GM19463 (cell line): ENCODE measurements at regions not wholly inside any gene's neighbourhood (a gene's known extent, or its start where the extent isn't known, plus 50 kb on each side); places are given as distances from the start of the nearest gene placed in this dataset.
"Not testable (repeated sequence)": the region's sequence is repeated elsewhere in the genome, so short reads cannot be mapped to it uniquely, and the experiment has no call there.

Experiments used
- ATAC-seq: cut with Tn5 transposase; IDR thresholded peaks from one replicate; pipeline ENCODE4 v1.9.1; 2021; ENCODE audit warnings: mild to moderate bottlenecking, moderate library complexity; ENCODE audit not compliant: unreplicated experiment

GRCh38 chr10:9004736-9005135 lies 950.2 kb downstream of the GATA3 start:
- ATAC-seq, result no peak

- no peak for ATAC-seq
Measured at GRCh38 chr10:9009505-9009904, 955.0 kb downstream of the GATA3 start.

DNA sequence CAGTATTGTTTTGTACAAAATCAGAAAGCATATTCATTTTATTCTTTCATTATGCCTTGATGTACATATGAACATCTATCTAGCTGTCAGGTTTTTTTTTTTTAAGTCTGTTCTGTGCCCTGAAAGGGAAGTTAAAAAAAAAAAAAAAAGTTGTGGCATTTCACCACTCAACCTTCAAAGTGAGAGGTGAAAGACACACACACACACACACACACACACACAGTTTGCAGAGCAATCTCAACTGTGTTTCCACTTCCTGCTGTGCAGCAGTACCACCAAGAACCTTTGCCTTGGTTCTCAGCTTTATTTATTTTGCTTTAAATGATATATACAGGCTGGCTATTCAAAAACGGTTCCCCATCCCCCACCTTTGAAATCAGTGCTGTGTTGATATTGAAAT lies 955.6 kb downstream of the GATA3 start:
- ATAC-seq, result no peak

DNA sequence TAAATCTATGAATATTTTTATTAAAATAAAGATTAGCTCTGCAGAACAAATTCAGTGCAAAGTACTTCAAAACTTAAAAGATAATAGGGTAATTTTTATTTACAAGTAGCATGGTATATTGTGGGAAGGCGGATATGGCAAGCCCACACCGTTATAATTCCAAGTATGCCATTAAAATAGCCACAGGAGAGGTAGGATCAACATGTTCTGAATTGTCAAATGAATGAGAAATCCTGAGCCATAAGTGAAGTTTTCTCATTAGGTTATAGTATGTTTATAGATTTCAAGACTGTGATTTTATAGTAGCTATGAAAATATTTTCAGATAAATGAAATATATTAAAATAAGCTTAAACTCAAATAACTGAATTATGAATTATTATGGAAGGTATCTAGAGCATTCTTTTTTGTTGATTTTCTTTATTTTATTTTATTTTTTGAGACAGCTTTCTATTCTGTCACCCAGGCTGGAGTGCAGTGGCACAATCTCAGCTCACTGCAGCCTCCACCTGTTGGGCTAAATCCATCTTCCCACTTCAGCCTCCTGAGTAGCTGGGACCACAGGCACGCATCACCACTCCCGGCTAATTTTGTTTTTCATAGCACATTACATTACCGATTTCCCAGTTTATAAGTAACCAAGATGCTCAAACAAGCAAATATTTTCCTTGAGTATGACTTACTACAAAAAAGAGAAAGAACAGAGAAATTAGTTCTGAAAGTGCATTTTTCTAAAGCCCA lies 956.6 kb downstream of the GATA3 start:
- ATAC-seq, result no peak

DNA sequence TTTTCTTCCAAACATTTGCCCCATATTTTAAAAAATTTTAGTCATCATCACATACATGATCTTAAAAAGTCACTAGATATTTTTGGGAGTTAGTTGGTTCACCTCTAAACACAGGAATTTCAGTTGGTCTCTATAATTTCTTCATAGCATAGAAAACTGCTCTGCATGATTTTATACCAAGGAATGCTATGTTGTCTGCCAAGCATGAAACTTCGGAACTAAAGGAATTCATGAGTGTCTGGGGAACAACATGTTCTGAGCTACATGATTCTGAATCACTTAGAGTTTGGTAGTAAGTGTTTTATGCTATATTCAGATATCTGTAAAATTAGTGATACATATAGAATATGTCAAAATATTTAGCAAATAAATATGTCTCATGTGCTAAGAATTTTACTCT lies 957.8 kb downstream of the GATA3 start:
- ATAC-seq, result no peak

GRCh38 chr10:9015005-9015404 lies 960.5 kb downstream of the GATA3 start:
- ATAC-seq, result no peak

DNA sequence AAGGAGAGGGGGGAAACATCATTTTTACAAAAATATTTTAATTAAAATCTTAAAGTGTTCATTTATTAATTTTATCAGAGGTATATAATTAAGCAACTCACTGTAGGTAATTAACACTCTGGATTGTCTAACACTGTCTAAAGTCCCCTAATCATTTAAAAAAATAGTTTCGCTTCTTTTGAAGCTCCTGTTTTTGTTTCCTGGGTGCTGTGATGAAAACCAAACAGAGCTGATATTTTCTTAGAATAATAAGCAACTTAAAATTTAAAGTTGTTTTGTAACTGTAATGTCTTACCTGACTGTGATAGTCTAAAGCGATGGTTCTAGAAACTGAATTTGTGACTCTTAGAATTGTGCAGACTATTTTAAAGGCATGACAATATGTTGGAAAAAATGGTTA lies 961.0 kb downstream of the GATA3 start:
- ATAC-seq, result no peak

DNA sequence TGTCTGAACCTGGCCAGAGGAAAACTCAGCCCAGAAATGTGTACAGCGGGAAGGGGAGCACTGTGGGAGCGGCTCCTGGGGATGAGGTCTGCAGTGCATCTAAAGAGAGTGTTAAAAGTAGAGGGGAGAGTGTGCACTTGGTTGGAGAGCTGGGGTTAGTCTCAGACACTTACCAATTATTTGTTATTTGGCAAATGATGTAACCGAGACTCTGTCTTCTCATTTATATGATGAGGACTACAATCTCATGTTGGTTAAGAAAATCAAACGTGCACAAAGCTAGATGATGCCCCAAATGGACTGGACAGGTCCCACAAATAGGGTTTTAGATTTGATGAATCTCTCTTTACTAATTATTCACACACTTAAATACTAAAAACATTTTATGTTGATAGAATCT lies 962.4 kb downstream of the GATA3 start:
- ATAC-seq, result no peak

DNA sequence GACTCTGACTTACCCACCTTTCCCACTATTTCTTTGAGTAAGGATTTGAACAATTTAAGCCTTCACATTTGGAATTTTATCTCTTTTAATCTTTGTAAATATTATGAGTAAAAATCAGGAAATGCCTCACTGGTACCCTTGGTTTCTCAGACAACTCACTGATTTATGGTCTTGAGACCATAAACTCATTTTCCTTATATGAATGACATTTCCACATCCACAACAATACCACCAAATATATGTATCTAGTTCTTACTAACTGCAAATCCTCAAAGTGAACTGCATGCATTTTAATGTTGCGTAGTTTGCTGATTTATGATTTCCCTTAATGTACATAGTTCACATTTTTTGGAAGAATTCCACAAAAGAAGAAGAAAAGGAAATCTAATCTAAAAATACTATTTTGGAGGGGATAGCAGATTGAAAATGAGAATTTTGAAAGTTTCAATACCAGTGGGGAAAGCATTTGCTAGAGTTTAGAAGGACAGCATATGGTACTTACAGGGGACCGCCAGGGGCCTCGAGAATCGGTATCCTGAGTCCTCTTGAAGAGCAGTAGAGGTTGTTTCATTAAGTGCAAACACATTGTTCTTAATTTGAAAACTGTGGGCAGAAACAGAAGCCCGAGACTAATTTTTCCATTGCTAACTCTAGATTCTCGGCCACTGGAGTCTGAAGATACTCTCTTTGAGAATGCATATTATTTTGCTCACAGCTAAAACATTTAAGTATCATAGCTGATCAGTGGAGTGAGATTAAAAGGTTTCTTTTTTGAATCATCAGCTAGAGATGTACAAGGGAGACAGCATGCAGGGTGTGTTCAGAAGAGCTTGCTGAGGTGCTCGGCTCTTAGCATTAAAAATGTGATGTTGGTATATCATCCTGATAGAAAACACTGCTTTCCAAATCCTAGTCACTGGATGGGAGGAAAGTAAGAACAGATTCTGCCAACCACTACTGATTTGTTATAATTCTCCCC lies 964.0 kb downstream of the GATA3 start:
- ATAC-seq, result no peak

DNA sequence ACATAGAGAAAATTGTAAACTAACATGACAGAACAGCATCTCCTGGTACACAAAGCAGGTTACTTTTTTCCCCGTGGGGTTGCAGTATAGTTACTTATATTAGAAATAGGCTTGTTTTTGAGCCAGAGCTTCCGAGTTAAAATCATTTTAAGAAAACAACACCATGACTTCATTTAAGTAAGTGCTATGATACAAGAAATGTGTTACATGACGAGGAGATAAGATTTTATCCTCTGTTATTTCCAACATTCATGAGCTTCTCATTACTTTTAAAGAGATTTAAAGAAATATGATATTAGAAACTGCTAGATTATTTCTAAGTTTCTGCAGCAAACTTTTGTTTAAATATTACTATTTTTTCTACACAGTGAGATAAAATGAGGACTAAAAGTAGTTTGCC lies 968.7 kb downstream of the GATA3 start:
- ATAC-seq, result no peak

- ATAC-seq, result no peak
Measured at GRCh38 chr10:9024210-9024609, 969.7 kb downstream of the GATA3 start.

DNA sequence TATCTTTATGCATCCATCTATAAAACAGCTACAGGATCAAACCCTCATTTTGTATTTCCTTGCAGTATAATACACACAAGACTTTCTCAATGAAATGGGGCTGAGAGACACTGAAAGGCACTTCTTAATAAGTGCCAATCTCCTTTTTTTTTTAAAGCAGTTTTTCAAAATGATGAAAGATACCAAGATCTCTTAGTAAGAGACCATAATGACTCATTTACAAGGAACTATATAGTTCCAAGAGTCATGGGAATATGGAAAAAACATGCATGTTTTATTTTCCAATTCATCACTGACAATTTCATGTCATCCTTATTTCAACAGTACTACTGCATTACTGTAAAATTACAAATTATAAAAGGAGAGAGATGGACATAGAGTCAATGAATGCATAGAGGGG lies 973.7 kb downstream of the GATA3 start:
- ATAC-seq, result no peak

DNA sequence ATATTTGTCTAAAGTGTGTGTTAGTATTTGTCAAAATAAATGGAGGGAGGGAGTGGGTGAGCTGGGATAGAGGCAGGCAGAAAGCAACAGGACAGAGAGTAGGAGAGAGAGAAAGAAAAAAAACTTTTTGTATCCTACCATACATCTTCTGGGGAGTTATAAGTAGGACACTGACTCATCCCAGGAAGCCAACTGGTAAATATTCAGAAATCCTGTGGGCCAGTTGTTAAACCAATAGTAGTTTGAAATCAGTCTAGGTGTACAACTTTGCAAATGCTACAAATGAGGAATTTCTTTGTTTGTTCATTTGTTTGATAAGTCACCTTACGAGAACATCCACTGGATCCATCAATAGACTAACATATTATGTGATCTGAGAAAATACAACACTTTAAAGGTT lies 980.9 kb downstream of the GATA3 start:
- ATAC-seq, result no peak

DNA sequence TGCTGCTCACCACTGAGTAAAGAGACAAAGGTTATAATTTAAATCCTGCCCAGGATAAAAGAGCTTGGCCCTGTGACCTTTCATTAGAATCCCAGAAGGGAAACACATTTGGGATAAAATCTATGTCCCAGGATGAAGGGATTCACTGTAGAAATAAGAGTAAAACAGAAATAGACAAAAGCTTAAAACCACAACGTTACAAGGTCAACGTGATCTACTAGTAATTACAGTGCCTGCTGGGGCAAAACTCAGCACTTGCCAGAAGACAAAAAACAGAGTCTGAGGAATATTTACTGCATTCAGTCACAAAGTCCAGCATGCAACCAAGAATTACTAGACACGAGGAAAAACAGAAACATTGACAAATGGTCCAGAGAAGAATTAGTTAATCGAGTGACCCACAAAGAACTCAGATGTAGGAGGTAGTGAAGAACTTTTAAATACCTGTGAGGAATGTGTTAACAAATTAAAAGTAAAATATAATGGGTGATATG lies 982.3 kb downstream of the GATA3 start:
- no peak for ATAC-seq

- ATAC-seq, result no peak
Measured at GRCh38 chr10:9038146-9038714, 983.7 kb downstream of the GATA3 start.

GRCh38 chr10:9043466-9043865 lies 989.0 kb downstream of the GATA3 start:
- ATAC-seq, result no peak

- ATAC-seq, result no peak
Measured at GRCh38 chr10:9045311-9045710, 990.8 kb downstream of the GATA3 start.

GRCh38 chr10:9051328-9051974 lies 997.0 kb downstream of the GATA3 start:
- no peak for ATAC-seq

GRCh38 chr10:9052767-9053166 lies 998.3 kb downstream of the GATA3 start:
- ATAC-seq, result no peak

GRCh38 chr10:9056521-9056920 lies 1002.0 kb downstream of the GATA3 start:
- ATAC-seq, result no peak

DNA sequence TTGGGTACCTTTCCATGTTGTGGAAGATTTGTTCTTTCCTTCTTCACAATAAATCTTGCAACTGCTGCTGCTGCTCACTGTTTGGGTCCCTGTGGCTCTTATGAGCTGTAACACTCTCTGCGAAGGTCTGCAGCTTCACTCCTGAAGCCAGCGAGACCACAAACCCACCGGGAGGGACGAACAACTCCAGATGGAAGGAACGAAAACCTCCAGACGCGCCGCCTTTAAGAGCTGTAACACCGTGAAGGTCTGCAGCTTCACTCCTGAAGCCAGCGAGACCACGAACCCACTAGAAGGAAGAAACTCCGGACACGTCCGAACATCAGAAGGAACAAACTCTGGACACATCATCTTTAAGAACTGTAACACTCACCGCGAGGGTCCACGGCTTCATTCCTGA lies 1002.8 kb downstream of the GATA3 start:
- not testable (repeated sequence) for ATAC-seq
